ENCODE measurements at regions not wholly inside any gene's neighbourhood (a gene's known extent, or its start where the extent isn't known, plus 50 kb on each side); places are given as distances from the start of the nearest gene placed in this dataset.

DNA sequence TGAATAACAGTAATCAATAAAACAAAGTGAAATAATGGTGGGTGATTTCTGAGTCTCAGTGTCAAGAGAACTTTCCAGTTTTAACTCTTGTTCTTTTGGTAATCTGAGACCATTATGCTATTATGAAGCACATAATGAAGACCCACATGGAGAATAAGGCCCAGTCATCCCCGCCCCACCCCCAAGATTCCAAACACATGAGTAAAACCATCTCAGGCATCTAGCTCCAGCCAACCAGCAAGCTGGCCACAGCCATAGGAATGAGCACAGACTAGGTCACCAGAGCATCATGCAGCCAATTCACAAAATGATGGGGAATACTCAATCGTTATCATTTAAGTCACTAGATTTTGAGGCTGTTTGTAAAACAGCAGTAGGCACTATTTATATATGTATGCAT is 1769.0 kb upstream of the PCDH20 start:
- ATAC-seq (ENCODE audit: low FRiP score) (no peak), DNase-seq (ENCODE audit: low spot score) (no peak)
- no peak for TF ChIP-seq CTCF (IDR thresholded peaks at IDR 0.05)

DNA sequence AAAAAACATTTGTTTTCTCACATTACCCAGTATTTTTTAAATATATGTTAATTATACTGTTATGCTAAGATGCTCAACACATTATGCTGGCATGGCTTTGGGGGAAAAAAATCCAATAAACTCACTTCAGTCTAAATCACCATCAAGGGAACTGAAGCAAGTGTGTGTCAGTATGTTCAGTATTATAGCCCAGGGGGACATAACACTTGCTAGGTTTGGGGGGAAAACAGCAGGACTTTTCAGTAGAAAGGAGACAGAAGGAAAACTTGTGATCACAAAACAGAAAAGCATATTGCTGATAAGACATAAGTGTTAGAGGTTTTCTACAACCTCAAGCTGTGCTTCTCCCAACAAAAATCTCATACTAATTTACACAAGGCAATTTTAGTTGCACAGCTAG is 1759.9 kb upstream of the PCDH20 start:
- TF ChIP-seq CTCF (IDR thresholded peaks at IDR 0.05): no peak
- ATAC-seq (ENCODE audit: low FRiP score): no peak
- DNase-seq (ENCODE audit: low spot score): no peak

DNA sequence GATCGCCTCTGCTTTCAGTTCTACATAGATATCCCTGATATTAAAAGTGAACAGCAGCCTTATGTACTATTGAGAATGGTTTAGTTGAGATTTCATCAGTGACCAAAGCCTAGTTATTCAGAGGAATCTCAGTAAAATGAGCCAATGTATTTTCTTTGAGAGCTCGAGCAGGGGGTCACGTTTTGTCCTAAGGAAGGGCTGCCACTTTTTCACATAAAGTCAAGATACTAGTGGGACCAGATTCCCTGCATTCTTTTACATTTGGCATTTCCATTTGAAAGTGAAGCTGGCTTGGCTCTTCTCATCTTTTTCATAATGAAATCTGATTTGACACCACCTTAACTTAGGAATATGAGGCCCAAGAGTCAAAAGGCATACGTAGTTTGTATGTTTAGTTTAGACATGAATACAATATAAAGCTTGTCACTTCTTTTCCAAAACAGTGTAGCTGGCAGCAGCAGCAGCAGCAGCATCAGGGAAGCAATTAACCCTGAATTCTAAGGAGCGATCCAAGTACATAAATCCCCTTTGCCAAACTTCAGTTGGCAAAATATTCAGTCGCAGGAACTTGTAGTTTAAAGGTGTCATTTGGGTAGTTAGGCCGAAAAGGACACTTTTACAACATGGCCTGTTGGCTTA is 1752.2 kb upstream of the PCDH20 start:
- TF ChIP-seq CTCF (IDR thresholded peaks at IDR 0.05): no peak
- DNase-seq (ENCODE audit: low spot score) (no peak), ATAC-seq (ENCODE audit: low FRiP score) (no peak)

DNA sequence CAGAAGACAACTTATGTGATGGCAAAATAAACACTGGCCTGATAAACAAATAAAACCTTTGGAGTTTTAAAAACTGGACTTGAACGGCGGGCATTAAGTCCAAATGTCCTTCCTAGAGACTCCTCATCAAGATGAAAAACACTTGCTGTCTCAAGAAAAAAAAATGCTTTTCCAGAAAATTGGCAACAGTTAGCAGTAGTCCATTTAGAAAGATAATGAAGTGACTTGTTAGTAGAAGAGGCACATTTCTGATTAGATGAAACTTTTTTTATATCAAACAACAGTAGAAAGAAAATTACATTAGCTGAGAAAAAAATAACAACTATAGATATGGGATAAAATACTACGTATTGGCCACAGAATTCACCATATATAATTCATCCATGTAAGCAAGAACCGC is 1750.7 kb upstream of the PCDH20 start:
- ATAC-seq (ENCODE audit: low FRiP score) (no peak), DNase-seq (ENCODE audit: low spot score) (no peak)
- no peak for TF ChIP-seq CTCF (IDR thresholded peaks at IDR 0.05)

GRCh38 chr13:63163903-63164302 is 1748.3 kb upstream of the PCDH20 start:
- no peak for ATAC-seq (ENCODE audit: low FRiP score)
- no peak for DNase-seq (ENCODE audit: low spot score)
- TF ChIP-seq CTCF (IDR thresholded peaks at IDR 0.05): no peak

DNA sequence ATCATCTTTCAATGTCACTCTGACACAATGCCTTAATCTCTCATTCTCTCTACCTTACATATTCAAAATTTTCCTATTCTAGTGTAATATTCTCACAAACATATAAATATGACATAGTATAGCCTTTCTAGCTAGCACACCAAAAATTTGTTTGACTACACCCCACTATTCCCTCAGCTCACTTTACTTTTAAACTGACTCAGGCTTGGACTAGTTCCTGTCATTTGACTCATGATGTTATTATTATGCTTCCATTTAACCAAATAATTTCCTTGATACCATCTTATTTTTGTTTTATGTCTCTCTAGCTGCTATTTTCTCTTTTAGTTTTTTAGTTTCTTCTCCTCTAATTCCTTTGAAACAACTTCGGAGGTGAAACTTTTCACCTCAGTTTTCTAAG is 1745.6 kb upstream of the PCDH20 start:
- ATAC-seq (ENCODE audit: low FRiP score): no peak
- no peak for DNase-seq (ENCODE audit: low spot score)
- no peak for TF ChIP-seq CTCF (IDR thresholded peaks at IDR 0.05)

GRCh38 chr13:63156816-63157215 is 1741.2 kb upstream of the PCDH20 start:
- no peak for TF ChIP-seq CTCF (IDR thresholded peaks at IDR 0.05)
- DNase-seq (ENCODE audit: low spot score): no peak

More at GRCh38 chr13:63156816-63157215, 1741.2 kb upstream of the PCDH20 start:
- ATAC-seq (ENCODE audit: low FRiP score): no peak

Data from omental fat pad (tissue), 3 donors.